ENCODE measurements at regions not wholly inside any gene's neighbourhood (a gene's known extent, or its start where the extent isn't known, plus 50 kb on each side); places are given as distances from the start of the nearest gene placed in this dataset.

DNA sequence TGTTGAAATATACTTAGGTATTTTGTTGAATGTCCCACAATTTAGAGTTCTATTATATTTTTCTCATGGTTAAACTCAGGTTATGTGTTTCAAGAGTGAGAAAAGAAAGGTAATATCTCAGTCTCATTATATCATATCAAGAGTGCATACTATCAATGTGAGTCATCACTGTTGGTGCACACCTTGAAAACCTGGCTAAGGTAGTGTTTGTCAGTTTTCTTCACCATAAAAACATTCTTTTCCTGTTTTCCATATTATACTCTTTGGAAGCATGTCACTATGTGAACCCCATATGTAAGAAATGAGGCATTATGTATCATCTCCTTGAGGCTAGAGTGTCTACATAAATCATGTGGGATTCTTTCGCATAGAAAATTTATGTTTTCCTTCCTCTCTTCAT lies 307.6 kb upstream of the CTSO start:
- TF ChIP-seq, protein P1, sequence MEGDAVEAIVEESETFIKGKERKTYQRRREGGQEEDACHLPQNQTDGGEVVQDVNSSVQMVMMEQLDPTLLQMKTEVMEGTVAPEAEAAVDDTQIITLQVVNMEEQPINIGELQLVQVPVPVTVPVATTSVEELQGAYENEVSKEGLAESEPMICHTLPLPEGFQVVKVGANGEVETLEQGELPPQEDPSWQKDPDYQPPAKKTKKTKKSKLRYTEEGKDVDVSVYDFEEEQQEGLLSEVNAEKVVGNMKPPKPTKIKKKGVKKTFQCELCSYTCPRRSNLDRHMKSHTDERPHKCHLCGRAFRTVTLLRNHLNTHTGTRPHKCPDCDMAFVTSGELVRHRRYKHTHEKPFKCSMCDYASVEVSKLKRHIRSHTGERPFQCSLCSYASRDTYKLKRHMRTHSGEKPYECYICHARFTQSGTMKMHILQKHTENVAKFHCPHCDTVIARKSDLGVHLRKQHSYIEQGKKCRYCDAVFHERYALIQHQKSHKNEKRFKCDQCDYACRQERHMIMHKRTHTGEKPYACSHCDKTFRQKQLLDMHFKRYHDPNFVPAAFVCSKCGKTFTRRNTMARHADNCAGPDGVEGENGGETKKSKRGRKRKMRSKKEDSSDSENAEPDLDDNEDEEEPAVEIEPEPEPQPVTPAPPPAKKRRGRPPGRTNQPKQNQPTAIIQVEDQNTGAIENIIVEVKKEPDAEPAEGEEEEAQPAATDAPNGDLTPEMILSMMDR (conservative IDR thresholded peaks at IDR 0.05): no peak
- no peak for TF ChIP-seq ZFX (IDR thresholded peaks at IDR 0.05)
